ENCODE measurements at regions not wholly inside any gene's neighbourhood (a gene's known extent, or its start where the extent isn't known, plus 50 kb on each side); places are given as distances from the start of the nearest gene placed in this dataset.

DNA sequence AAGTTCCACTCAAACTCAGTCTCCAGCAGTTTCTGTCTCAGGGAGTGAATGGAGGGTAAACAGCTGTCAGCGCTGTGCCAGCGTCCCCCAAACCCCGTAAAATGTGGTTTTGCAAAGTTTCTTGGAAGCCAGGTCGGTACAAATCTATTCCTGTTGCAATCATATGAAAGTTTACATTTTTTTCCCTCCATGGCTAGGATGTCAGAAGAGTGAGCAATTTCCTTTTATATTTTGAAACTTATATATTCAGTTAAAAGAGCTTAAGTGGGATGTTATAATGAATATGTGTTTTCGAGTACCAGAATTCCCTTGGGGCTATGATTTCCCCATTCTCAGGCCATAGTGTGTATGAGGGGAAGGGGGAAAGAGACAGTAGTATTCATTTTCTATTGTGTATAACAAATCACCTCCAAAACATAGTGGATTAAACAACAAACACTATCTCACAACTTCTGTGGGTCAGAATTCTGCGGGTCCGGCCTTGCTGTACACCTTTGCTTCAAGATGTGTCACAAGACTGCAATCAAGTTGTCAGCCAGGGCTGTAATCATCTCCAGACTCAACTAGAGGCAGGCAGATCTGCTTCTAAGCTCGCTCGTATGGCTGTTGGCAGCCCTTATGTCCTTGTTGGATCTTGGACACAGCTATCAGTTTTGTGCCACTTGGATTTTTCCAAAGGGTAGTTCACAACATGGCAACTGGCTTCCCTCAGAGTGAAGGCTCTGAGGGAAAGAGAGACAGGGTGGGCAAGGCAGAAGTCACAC, 107.4 kb downstream of the SNX18 start:
- Histone ChIP-seq H3K36me3 (ENCODE audit: control insufficient read depth in 2 of 2, insufficient read depth in 2 of 2, low read length in 2 of 2) (no peaks in the 10 kb centered on the region), H3K27me3 (ENCODE audit: control insufficient read depth in 2 of 2, insufficient read depth in 2 of 2, low read length in 2 of 2) (no peaks in the 10 kb centered on the region), H3K4me3 (ENCODE audit: low read length in 2 of 2) (no peak overlapping the region), H3K27ac (ENCODE audit: low read depth in 2 of 2, low read length in 2 of 2) (no peak overlapping the region), H3K9me3 (ENCODE audit: control insufficient read depth in 2 of 2, low read length in 2 of 2) (no peaks in the 10 kb centered on the region), H3K9ac (ENCODE audit: low read depth in 1 of 2, low read length in 2 of 2) (no peak overlapping the region), H3K4me1 (ENCODE audit: control insufficient read depth in 2 of 2, insufficient read depth in 2 of 2, low read length in 2 of 2) (no peaks in the 10 kb centered on the region)

DNA sequence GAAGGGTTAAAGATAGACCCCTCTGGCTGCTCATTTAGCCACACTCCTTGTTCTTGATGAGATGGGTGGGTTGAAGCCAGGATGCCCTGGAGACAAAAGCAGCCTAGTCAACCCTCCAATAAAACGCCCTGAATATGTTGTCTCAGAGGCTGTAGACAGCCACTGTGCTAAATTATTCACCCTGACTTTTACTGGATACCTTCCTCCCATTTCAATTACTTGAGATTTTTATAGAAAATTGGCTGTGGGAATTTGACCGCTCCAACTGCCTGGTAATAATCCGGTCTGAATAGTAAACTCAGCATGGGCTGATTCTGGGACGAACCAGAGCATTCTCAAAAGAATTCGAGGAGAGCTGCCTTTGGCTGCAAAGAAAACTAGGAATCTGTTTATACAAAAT, 104.2 kb downstream of the SNX18 start:
- no peaks in the 10 kb centered on the region for H3K36me3 ChIP-seq (ENCODE audit: control insufficient read depth in 2 of 2, insufficient read depth in 2 of 2, low read length in 2 of 2)
- no peak overlapping the region for H3K27ac ChIP-seq (ENCODE audit: low read depth in 2 of 2, low read length in 2 of 2)
- no peaks in the 10 kb centered on the region for H3K4me1 ChIP-seq (ENCODE audit: control insufficient read depth in 2 of 2, insufficient read depth in 2 of 2, low read length in 2 of 2)
- H3K4me3 ChIP-seq (ENCODE audit: low read length in 2 of 2) = no peak overlapping the region
- no peak overlapping the region for H3K9ac ChIP-seq (ENCODE audit: low read depth in 1 of 2, low read length in 2 of 2)
- no peaks in the 10 kb centered on the region for H3K27me3 ChIP-seq (ENCODE audit: control insufficient read depth in 2 of 2, insufficient read depth in 2 of 2, low read length in 2 of 2)
- no peaks in the 10 kb centered on the region for H3K9me3 ChIP-seq (ENCODE audit: control insufficient read depth in 2 of 2, low read length in 2 of 2)

- no peak overlapping the region for H3K27ac ChIP-seq (ENCODE audit: low read depth in 2 of 2, low read length in 2 of 2)
- H3K27me3 ChIP-seq (ENCODE audit: control insufficient read depth in 2 of 2, insufficient read depth in 2 of 2, low read length in 2 of 2) = no peaks in the 10 kb centered on the region
- no peaks in the 10 kb centered on the region for H3K36me3 ChIP-seq (ENCODE audit: control insufficient read depth in 2 of 2, insufficient read depth in 2 of 2, low read length in 2 of 2)
- H3K4me1 ChIP-seq (ENCODE audit: control insufficient read depth in 2 of 2, insufficient read depth in 2 of 2, low read length in 2 of 2) = no peaks in the 10 kb centered on the region
- no peak overlapping the region for H3K4me3 ChIP-seq (ENCODE audit: low read length in 2 of 2)
- no peak overlapping the region for H3K9ac ChIP-seq (ENCODE audit: low read depth in 1 of 2, low read length in 2 of 2)
- no peaks in the 10 kb centered on the region for H3K9me3 ChIP-seq (ENCODE audit: control insufficient read depth in 2 of 2, low read length in 2 of 2)
These were observed 103.5 kb downstream of the SNX18 start for GRCh38 chr5:54621048-54621447.

DNA sequence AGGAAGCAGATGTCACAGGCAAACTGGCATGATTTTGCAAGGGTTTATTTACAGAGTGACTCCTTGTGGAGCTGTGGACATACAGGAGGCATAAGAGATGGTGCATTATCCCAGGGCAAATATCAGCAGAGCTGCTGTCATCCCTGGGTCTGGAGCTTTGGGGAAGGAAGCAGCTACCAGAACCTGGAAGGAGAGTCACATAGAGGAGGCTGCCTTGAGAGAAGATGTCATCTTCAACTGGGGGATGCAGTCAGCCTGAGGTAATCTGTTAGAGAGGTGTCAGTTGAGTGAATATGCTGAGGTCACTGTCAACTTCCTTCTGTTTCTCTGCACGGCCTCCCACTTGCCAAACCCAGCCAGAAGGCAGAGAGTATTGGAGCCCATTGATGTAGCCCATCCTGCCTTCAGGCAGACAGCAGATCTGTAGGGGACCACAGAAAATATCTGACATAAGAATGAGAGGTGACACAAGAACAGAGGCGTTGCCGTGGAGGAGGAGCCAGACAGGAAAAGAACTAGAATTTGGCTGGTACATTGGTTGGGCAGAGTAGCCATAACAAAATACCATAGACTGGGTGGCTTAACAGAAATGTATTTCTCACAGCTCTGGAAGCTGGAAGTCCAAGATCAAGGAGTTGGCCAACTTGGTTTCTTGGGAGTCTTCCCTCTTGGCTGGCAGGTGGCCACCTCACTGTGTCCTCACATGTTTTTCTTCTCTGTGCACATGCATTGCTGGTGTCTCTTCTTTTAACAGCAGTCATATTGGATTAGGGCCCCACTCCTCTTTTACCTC, 102.8 kb downstream of the SNX18 start:
- H3K27ac ChIP-seq (ENCODE audit: low read depth in 2 of 2, low read length in 2 of 2) = no peak overlapping the region
- no peaks in the 10 kb centered on the region for H3K27me3 ChIP-seq (ENCODE audit: control insufficient read depth in 2 of 2, insufficient read depth in 2 of 2, low read length in 2 of 2)
- H3K4me1 ChIP-seq (ENCODE audit: control insufficient read depth in 2 of 2, insufficient read depth in 2 of 2, low read length in 2 of 2) = no peaks in the 10 kb centered on the region
- H3K9ac ChIP-seq (ENCODE audit: low read depth in 1 of 2, low read length in 2 of 2) = no peak overlapping the region
- no peak overlapping the region for H3K4me3 ChIP-seq (ENCODE audit: low read length in 2 of 2)
- no peaks in the 10 kb centered on the region for H3K36me3 ChIP-seq (ENCODE audit: control insufficient read depth in 2 of 2, insufficient read depth in 2 of 2, low read length in 2 of 2)
- H3K9me3 ChIP-seq (ENCODE audit: control insufficient read depth in 2 of 2, low read length in 2 of 2) = no peaks in the 10 kb centered on the region

GRCh38 chr5:54619731-54620130, 102.2 kb downstream of the SNX18 start:
- H3K9me3 ChIP-seq (ENCODE audit: control insufficient read depth in 2 of 2, low read length in 2 of 2) = no peaks in the 10 kb centered on the region
- H3K27ac ChIP-seq (ENCODE audit: low read depth in 2 of 2, low read length in 2 of 2) = no peak overlapping the region
- H3K27me3 ChIP-seq (ENCODE audit: control insufficient read depth in 2 of 2, insufficient read depth in 2 of 2, low read length in 2 of 2) = no peaks in the 10 kb centered on the region
- H3K4me1 ChIP-seq (ENCODE audit: control insufficient read depth in 2 of 2, insufficient read depth in 2 of 2, low read length in 2 of 2) = no peaks in the 10 kb centered on the region
- no peak overlapping the region for H3K4me3 ChIP-seq (ENCODE audit: low read length in 2 of 2)
- H3K36me3 ChIP-seq (ENCODE audit: control insufficient read depth in 2 of 2, insufficient read depth in 2 of 2, low read length in 2 of 2) = no peaks in the 10 kb centered on the region
- H3K9ac ChIP-seq (ENCODE audit: low read depth in 1 of 2, low read length in 2 of 2) = no peak overlapping the region

GRCh38 chr5:54616518-54617220, 99.1 kb downstream of the SNX18 start:
- Histone ChIP-seq H3K36me3 (ENCODE audit: control insufficient read depth in 2 of 2, insufficient read depth in 2 of 2, low read length in 2 of 2) (no peaks in the 10 kb centered on the region), H3K4me3 (ENCODE audit: low read length in 2 of 2) (no peak overlapping the region), H3K27ac (ENCODE audit: low read depth in 2 of 2, low read length in 2 of 2) (no peak overlapping the region), H3K27me3 (ENCODE audit: control insufficient read depth in 2 of 2, insufficient read depth in 2 of 2, low read length in 2 of 2) (no peaks in the 10 kb centered on the region), H3K9ac (ENCODE audit: low read depth in 1 of 2, low read length in 2 of 2) (no peak overlapping the region), H3K9me3 (ENCODE audit: control insufficient read depth in 2 of 2, low read length in 2 of 2) (no peaks in the 10 kb centered on the region), H3K4me1 (ENCODE audit: control insufficient read depth in 2 of 2, insufficient read depth in 2 of 2, low read length in 2 of 2) (no peaks in the 10 kb centered on the region)

DNA sequence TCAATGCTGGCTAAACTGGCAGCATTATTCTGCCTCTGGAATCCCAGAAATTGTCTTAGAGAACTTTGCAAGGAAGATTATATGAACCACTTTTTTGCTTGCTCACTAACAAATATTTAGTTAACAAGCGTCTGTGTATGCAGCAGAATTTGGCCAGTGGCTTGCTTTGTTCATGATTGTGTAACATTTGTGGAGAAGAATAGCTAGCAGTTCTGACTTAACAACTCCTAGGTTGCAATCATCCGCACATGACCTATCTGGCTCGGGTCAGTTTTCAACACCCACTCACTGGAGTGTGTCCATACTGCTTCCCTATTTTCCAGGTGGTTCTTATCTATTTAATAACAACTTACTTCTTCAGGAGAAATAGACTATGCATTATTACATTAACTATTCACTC, 98.5 kb downstream of the SNX18 start:
- no peaks in the 10 kb centered on the region for H3K9me3 ChIP-seq (ENCODE audit: control insufficient read depth in 2 of 2, low read length in 2 of 2)
- H3K9ac ChIP-seq (ENCODE audit: low read depth in 1 of 2, low read length in 2 of 2) = no peak overlapping the region
- no peaks in the 10 kb centered on the region for H3K27me3 ChIP-seq (ENCODE audit: control insufficient read depth in 2 of 2, insufficient read depth in 2 of 2, low read length in 2 of 2)
- H3K36me3 ChIP-seq (ENCODE audit: control insufficient read depth in 2 of 2, insufficient read depth in 2 of 2, low read length in 2 of 2) = no peaks in the 10 kb centered on the region
- no peaks in the 10 kb centered on the region for H3K4me1 ChIP-seq (ENCODE audit: control insufficient read depth in 2 of 2, insufficient read depth in 2 of 2, low read length in 2 of 2)
- no peak overlapping the region for H3K27ac ChIP-seq (ENCODE audit: low read depth in 2 of 2, low read length in 2 of 2)
- H3K4me3 ChIP-seq (ENCODE audit: low read length in 2 of 2) = no peak overlapping the region

GRCh38 chr5:54615381-54615780, 97.8 kb downstream of the SNX18 start:
- no peaks in the 10 kb centered on the region for H3K9me3 ChIP-seq (ENCODE audit: control insufficient read depth in 2 of 2, low read length in 2 of 2)
- no peak overlapping the region for H3K9ac ChIP-seq (ENCODE audit: low read depth in 1 of 2, low read length in 2 of 2)
- no peaks in the 10 kb centered on the region for H3K27me3 ChIP-seq (ENCODE audit: control insufficient read depth in 2 of 2, insufficient read depth in 2 of 2, low read length in 2 of 2)
- no peaks in the 10 kb centered on the region for H3K36me3 ChIP-seq (ENCODE audit: control insufficient read depth in 2 of 2, insufficient read depth in 2 of 2, low read length in 2 of 2)
- H3K4me1 ChIP-seq (ENCODE audit: control insufficient read depth in 2 of 2, insufficient read depth in 2 of 2, low read length in 2 of 2) = no peaks in the 10 kb centered on the region
- H3K27ac ChIP-seq (ENCODE audit: low read depth in 2 of 2, low read length in 2 of 2) = no peak overlapping the region
- no peak overlapping the region for H3K4me3 ChIP-seq (ENCODE audit: low read length in 2 of 2)

DNA sequence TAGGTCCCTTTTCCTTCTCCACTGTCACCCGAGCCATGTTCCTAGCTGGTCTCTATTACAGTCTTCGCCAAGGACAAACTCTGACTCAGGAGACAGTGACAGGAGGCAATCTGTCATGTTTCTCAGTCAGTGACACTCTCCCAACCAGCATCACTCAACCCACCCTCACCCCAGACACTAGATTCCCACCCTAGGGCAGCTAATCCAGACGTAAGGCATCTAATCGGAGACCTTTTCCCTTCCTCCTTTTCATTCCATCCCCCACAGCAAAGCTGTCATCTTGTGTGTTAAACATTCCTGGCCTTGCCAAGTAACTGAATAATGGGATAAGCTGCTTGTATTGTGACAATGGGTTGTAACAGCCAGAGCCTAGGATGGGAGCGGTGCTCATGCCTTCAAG, 95.2 kb downstream of the SNX18 start:
- Histone ChIP-seq H3K27me3 (ENCODE audit: control insufficient read depth in 2 of 2, insufficient read depth in 2 of 2, low read length in 2 of 2) (no peaks in the 10 kb centered on the region), H3K4me1 (ENCODE audit: control insufficient read depth in 2 of 2, insufficient read depth in 2 of 2, low read length in 2 of 2) (peaks cover 0 to 4% of the 10 kb centered on the region in 2 donors)

More for the DNA sequence above, 95.2 kb downstream of the SNX18 start:
- H3K9me3 ChIP-seq (ENCODE audit: control insufficient read depth in 2 of 2, low read length in 2 of 2) = no peaks in the 10 kb centered on the region
- no peak overlapping the region for H3K27ac ChIP-seq (ENCODE audit: low read depth in 2 of 2, low read length in 2 of 2)
- H3K9ac ChIP-seq (ENCODE audit: low read depth in 1 of 2, low read length in 2 of 2) = no peak overlapping the region
- H3K36me3 ChIP-seq (ENCODE audit: control insufficient read depth in 2 of 2, insufficient read depth in 2 of 2, low read length in 2 of 2) = no peaks in the 10 kb centered on the region
- no peak overlapping the region for H3K4me3 ChIP-seq (ENCODE audit: low read length in 2 of 2)

All from mucosa of rectum (tissue), 2 donors.